NCI-H1694 treated with DMSO at 0.1 percent for 48 hours (cell line): ENCODE measurements at regions not wholly inside any gene's neighbourhood (a gene's known extent, or its start where the extent isn't known, plus 50 kb on each side); places are given as distances from the start of the nearest gene placed in this dataset.
A peak's percentile ranks its signal among the peaks of the same experiment; 100 is the strongest.

Source experiments
- DNase-seq: peaks from one replicate; lab custom pipeline; 2025; lab: John Stamatoyannopoulos, UW

- DNase-seq, result no peak
Measured at GRCh38 chr21:16928439-16928838, 584.4 kb upstream of the CXADR start.

- DNase-seq, result no peak
Measured at GRCh38 chr21:16932314-16932713, 580.5 kb upstream of the CXADR start.

GRCh38 chr21:16942703-16943102 lies 570.1 kb upstream of the CXADR start:
- DNase-seq, result no peak

GRCh38 chr21:16943231-16943630 lies 569.6 kb upstream of the CXADR start:
- no peak for DNase-seq

- no peak for DNase-seq
Measured at GRCh38 chr21:16945580-16945979, 567.3 kb upstream of the CXADR start.

- no peak for DNase-seq
Measured at GRCh38 chr21:16956824-16957223, 556.0 kb upstream of the CXADR start.

- DNase-seq, result no peak
Measured at GRCh38 chr21:16965424-16965823, 547.4 kb upstream of the CXADR start.

- no peak for DNase-seq
Measured at GRCh38 chr21:16968436-16968835, 544.4 kb upstream of the CXADR start.

GRCh38 chr21:16969636-16970035 lies 543.2 kb upstream of the CXADR start:
- DNase-seq, result no peak

GRCh38 chr21:16974060-16974459 lies 538.8 kb upstream of the CXADR start:
- no peak for DNase-seq

GRCh38 chr21:16976193-16976592 lies 536.6 kb upstream of the CXADR start:
- DNase-seq, result no peak

- DNase-seq, result no peak
Measured at GRCh38 chr21:16978309-16978895, 534.4 kb upstream of the CXADR start.

GRCh38 chr21:16979574-16979973 lies 533.3 kb upstream of the CXADR start:
- no peak for DNase-seq

- no peak for DNase-seq
Measured at GRCh38 chr21:16983420-16983819, 529.4 kb upstream of the CXADR start.

- no peak for DNase-seq
Measured at GRCh38 chr21:16992448-16992847, 520.4 kb upstream of the CXADR start.

GRCh38 chr21:16993416-16994038 lies 519.3 kb upstream of the CXADR start:
- DNase-seq, result no peak

- no peak for DNase-seq
Measured at GRCh38 chr21:17002594-17003257, 510.1 kb upstream of the CXADR start.

- DNase-seq, result no peak
Measured at GRCh38 chr21:17003258-17003615, 509.6 kb upstream of the CXADR start.

- no peak for DNase-seq
Measured at GRCh38 chr21:17003763-17004373, 509.0 kb upstream of the CXADR start.

GRCh38 chr21:17032141-17032655 lies 480.6 kb upstream of the CXADR start:
- DNase-seq, result no peak

- DNase-seq, result no peak
Measured at GRCh38 chr21:17044696-17045095, 468.1 kb upstream of the CXADR start.

- DNase-seq, result peak; percentile 24
Measured at GRCh38 chr21:17045214-17045853, 467.5 kb upstream of the CXADR start.

GRCh38 chr21:17048974-17049373 lies 463.9 kb upstream of the CXADR start:
- DNase-seq, result no peak
